H9 (cell line): ENCODE measurements at regions not wholly inside any gene's neighbourhood (a gene's known extent, or its start where the extent isn't known, plus 50 kb on each side); places are given as distances from the start of the nearest gene placed in this dataset.

ENCODE experiments used
- DNase-seq: peaks from one replicate; pipeline ENCODE4 v3.0.0-alpha.2; 2017
- H2AFZ ChIP-seq: one replicate; pipeline ENCODE4 v1.6.1; 2013; ENCODE audit warnings: mild to moderate bottlenecking, low read length, control low read depth, moderate library complexity
- H2AK5ac ChIP-seq: 2 replicates; pipeline ENCODE4 v1.6.1; 2013; ENCODE audit warnings: low read length, control low read depth, mixed read lengths; ENCODE audit not compliant: insufficient read length
- H2BK120ac ChIP-seq: one replicate; pipeline ENCODE4 v1.6.1; 2013; ENCODE audit warnings: low read depth, mild to moderate bottlenecking, low read length, control low read depth, inconsistent platforms; ENCODE audit not compliant: poor library complexity, severe bottlenecking
- H2BK12ac ChIP-seq: 2 replicates; pipeline ENCODE4 v1.6.1; 2013; ENCODE audit warnings: low read length, control low read depth, mixed read lengths, low read depth; ENCODE audit not compliant: insufficient read length
- H2BK15ac ChIP-seq: 2 replicates; pipeline ENCODE4 v1.6.1; 2013; ENCODE audit warnings: low read depth, low read length, control low read depth
- H2BK20ac ChIP-seq: one replicate; pipeline ENCODE4 v1.6.1; 2013; ENCODE audit warnings: low read depth, mild to moderate bottlenecking, low read length, control low read depth, inconsistent platforms; ENCODE audit not compliant: poor library complexity, severe bottlenecking
- H2BK5ac ChIP-seq: 2 replicates; pipeline ENCODE4 v1.6.1; 2013; ENCODE audit warnings: low read length, control low read depth, mixed read lengths; ENCODE audit not compliant: insufficient read length
- H3K14ac ChIP-seq: 2 replicates; pipeline ENCODE4 v1.6.1; 2013; ENCODE audit warnings: low read length, control low read depth; ENCODE audit not compliant: insufficient read depth
- H3K18ac ChIP-seq: 2 replicates; pipeline ENCODE4 v1.6.1; 2013; ENCODE audit warnings: low read depth, mild to moderate bottlenecking, mixed read lengths, low read length, control low read depth; ENCODE audit not compliant: insufficient read length
- H3K23ac ChIP-seq: 2 replicates; pipeline ENCODE4 v1.6.1; 2013; ENCODE audit warnings: low read length, control low read depth, mixed read lengths, low read depth; ENCODE audit not compliant: insufficient read length
- H3K23me2 ChIP-seq: 2 replicates; pipeline ENCODE4 v1.6.1; 2013; ENCODE audit warnings: low read depth, mild to moderate bottlenecking, mixed read lengths, low read length, control low read depth; ENCODE audit not compliant: insufficient read length, poor library complexity, severe bottlenecking
- H3K27ac ChIP-seq: 2 replicates; pipeline ENCODE4 v1.5.1; 2013; ENCODE audit warnings: low read length, control low read depth, mixed read lengths, low read depth; ENCODE audit not compliant: insufficient read length
- H3K27me3 ChIP-seq: 2 replicates; pipeline ENCODE4 v1.6.1; 2013; ENCODE audit warnings: low read length, control low read depth, inconsistent platforms; ENCODE audit not compliant: insufficient read depth
- H3K4ac ChIP-seq: 2 replicates; pipeline ENCODE4 v1.6.1; 2013; ENCODE audit warnings: low read depth, mild to moderate bottlenecking, control low read depth, inconsistent platforms, low read length, moderate library complexity
- H3K4me1 ChIP-seq: 2 replicates; pipeline ENCODE4 v1.6.1; 2013; ENCODE audit warnings: low read length, control low read depth, inconsistent platforms; ENCODE audit not compliant: insufficient read depth
- H3K4me2 ChIP-seq: 2 replicates; pipeline ENCODE4 v1.6.1; 2013; ENCODE audit warnings: low read length, control low read depth, mixed read lengths; ENCODE audit not compliant: insufficient read length, insufficient read depth
- H3K56ac ChIP-seq: 2 replicates; pipeline ENCODE4 v1.6.1; 2013; ENCODE audit warnings: low read depth, mild to moderate bottlenecking, mixed read lengths, low read length, control low read depth; ENCODE audit not compliant: insufficient read length
- H3K79me1 ChIP-seq: 2 replicates; pipeline ENCODE4 v1.6.1; 2013; ENCODE audit warnings: low read depth, mild to moderate bottlenecking, moderate library complexity, low read length, control low read depth, inconsistent platforms; ENCODE audit not compliant: insufficient read depth, poor library complexity, severe bottlenecking
- H3K79me2 ChIP-seq: 2 replicates; pipeline ENCODE4 v1.6.1; 2013; ENCODE audit warnings: low read length, control low read depth, inconsistent platforms; ENCODE audit not compliant: insufficient read depth
- H3K9ac ChIP-seq: 2 replicates; pipeline ENCODE4 v1.6.1; 2013; ENCODE audit warnings: low read length, control low read depth, mixed read lengths; ENCODE audit not compliant: insufficient read length; ENCODE audit errors: extremely low read depth
- H3K9me3 ChIP-seq: one replicate; pipeline ENCODE4 v1.6.1; 2013; ENCODE audit warnings: low read depth, low read length, inconsistent platforms; ENCODE audit not compliant: control insufficient read depth
- H3T11ph ChIP-seq: one replicate; pipeline ENCODE4 v1.6.1; 2013; ENCODE audit warnings: mild to moderate bottlenecking, low read length, control low read depth, inconsistent platforms
- H4K20me1 ChIP-seq: one replicate; pipeline ENCODE4 v1.6.1; 2013; ENCODE audit not compliant: control insufficient read depth, insufficient read length, insufficient read depth
- H4K5ac ChIP-seq: 2 replicates; pipeline ENCODE4 v1.6.1; 2013; ENCODE audit warnings: low read depth, mild to moderate bottlenecking, mixed read lengths, low read length, control low read depth; ENCODE audit not compliant: insufficient read length
- H4K8ac ChIP-seq: replicated peaks from 2 replicates; pipeline ENCODE4 v1.6.1; 2013; ENCODE audit warnings: low read length, control low read depth, mixed read lengths, low read depth; ENCODE audit not compliant: insufficient read length
- H4K91ac ChIP-seq: 2 replicates; pipeline ENCODE4 v1.6.1; 2013; ENCODE audit warnings: low read depth, mild to moderate bottlenecking, moderate library complexity, mixed read lengths, low read length, control low read depth; ENCODE audit not compliant: insufficient read length
- H3K27ac Mint-ChIP-seq, 3 experiments: 2 replicates in 2 of 3; 3 replicates in 1 of 3; pipeline ENCODE4 v1.8.0; 2020 to 2021; ENCODE audit warnings: mixed read lengths in 3 of 3, mild to moderate bottlenecking in 1 of 3, moderate library complexity in 1 of 3
- H3K27me3 Mint-ChIP-seq: 2 replicates; pipeline ENCODE4 v1.8.0; 2021; ENCODE audit warnings: low read depth, mild to moderate bottlenecking, moderate library complexity, mixed read lengths
- H3K36me3 Mint-ChIP-seq, 3 experiments: 2 replicates in 2 of 3; 3 replicates in 1 of 3; pipeline ENCODE4 v1.8.0; 2020 to 2021; ENCODE audit warnings: low read depth in 3 of 3, mixed read lengths in 3 of 3; ENCODE audit not compliant: insufficient read depth in 1 of 3
- H3K4me1 Mint-ChIP-seq, 2 experiments: 2 replicates each; pipeline ENCODE4 v1.8.0; 2020; ENCODE audit warnings: mixed read lengths in 2 of 2
- H3K4me3 Mint-ChIP-seq, 2 experiments: 2 replicates in 1 of 2; 3 replicates in 1 of 2; pipeline ENCODE4 v1.8.0; 2020 to 2021; ENCODE audit warnings: mild to moderate bottlenecking in 2 of 2, mixed read lengths in 2 of 2, moderate library complexity in 1 of 2
- H3K9me3 Mint-ChIP-seq, 2 experiments: 2 replicates in 1 of 2; 3 replicates in 1 of 2; pipeline ENCODE4 v1.8.0; 2020; ENCODE audit warnings: mild to moderate bottlenecking in 2 of 2, mixed read lengths in 2 of 2, moderate library complexity in 1 of 2
- CTCF ChIP-seq: fragments of 200-600 bp; sonication (generic); conservative IDR thresholded peaks from 3 replicates; pipeline ENCODE4 v1.8.0; 2021; ENCODE audit warnings: antibody characterized with exemption, mild to moderate bottlenecking
- WGBS: extraction: QIAGEN DNeasy Blood & Tissue Kit; methylation state at CpG from one replicate; pipeline ENCODE4 v1.1.7; 2013; ENCODE audit warnings: missing lambda C conversion rate, low lambda C conversion rate, mixed read lengths; ENCODE audit not compliant: insufficient read length; ENCODE audit errors: extremely low coverage; 5-methylcytosine and 5-hydroxymethylcytosine counted together

DNA sequence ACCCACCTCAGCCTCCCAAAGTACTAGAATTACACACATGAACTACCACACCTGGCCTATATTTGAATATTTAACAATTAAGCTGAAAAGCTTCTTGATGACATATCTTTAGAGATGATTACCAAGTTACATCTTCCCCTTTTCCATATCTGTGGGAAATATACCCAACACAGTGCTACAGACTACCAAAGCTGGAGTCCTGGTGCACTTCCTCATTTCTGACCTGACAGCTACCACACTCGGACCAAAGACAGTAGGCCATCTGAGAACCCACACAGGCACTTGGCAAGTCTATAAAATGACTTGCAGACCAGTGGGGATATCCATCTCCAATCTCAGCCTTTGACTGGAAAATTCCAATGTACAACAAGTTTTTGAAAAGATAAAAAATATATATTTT lies 270.4 kb upstream of the KLF14 start:
- Histone ChIP-seq H3K27ac (no peak overlapping the region), H3K4me1 (no peaks in the 10 kb centered on the region; the same call in 1 of the 2 replicates), H3K79me2 (no peaks in the 10 kb centered on the region), H3K14ac (no peak overlapping the region), H3K4me2 (no peak overlapping the region), H2BK5ac (no peak overlapping the region), H2BK12ac (no peak overlapping the region), H3K9me3 (no peaks in the 10 kb centered on the region), H3K9ac (no peak overlapping the region), H2BK15ac (no peak overlapping the region), H3K56ac (no peak overlapping the region), H3K18ac (no peak overlapping the region), H2AK5ac (no peak overlapping the region), H3K23me2 (no peaks in the 10 kb centered on the region), H3K27me3 (no peaks in the 10 kb centered on the region), H4K20me1 (no peaks in the 10 kb centered on the region), H4K8ac (no peak overlapping the region), H4K5ac (no peak overlapping the region), H3K23ac (no peak overlapping the region), H2BK120ac (no peak overlapping the region), H4K91ac (no peak overlapping the region), H3K79me1 (no peaks in the 10 kb centered on the region), H2BK20ac (no peak overlapping the region), H2AFZ (no peak overlapping the region), H3T11ph (no peak overlapping the region), H3K4ac (no peak overlapping the region)
- H3K4me1 Mint-ChIP-seq, result peaks cover 10 to 17% of the 10 kb centered on the region in 2 experiments; a peak in 3 of 4 replicates
- peaks cover 6 to 7% of the 10 kb centered on the region in 2 experiments; a peak in 3 of 5 replicates for H3K9me3 Mint-ChIP-seq
- WGBS, result no CpG with 5 or more reads among the region's 1 CpG
- H3K27ac Mint-ChIP-seq, result no peak overlapping the region
- TF ChIP-seq CTCF, result no peak
- H3K4me3 Mint-ChIP-seq, result no peak overlapping the region
- no peak for DNase-seq
- peaks cover 7 to 8% (median 7%) of the 10 kb centered on the region in 3 experiments; a peak in 5 of 7 replicates for H3K36me3 Mint-ChIP-seq
- H3K27me3 Mint-ChIP-seq, result no peaks in the 10 kb centered on the region
